ENCODE measurements at regions not wholly inside any gene's neighbourhood (a gene's known extent, or its start where the extent isn't known, plus 50 kb on each side); places are given as distances from the start of the nearest gene placed in this dataset.

DNA sequence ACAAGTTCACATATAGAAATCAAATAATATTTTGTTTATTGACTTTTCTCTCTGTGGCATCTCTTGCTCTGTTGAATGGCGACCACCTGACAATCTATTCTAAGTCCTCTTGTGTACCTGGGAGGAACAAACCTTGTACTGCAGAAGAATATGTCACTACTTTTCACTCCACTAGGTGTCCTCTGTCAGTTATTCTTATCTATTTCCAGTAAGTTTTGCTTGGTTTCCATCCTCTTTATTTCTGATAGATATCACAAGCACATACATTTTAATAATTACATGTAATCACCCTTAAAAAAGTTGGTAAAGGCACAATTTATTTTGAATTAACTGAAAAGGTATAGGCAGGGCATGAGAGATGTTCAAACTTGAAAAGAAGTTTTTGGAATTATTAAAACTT, 238.4 kb downstream of the SNCA start:
- peak; percentile 14 for DNase-seq

DNA sequence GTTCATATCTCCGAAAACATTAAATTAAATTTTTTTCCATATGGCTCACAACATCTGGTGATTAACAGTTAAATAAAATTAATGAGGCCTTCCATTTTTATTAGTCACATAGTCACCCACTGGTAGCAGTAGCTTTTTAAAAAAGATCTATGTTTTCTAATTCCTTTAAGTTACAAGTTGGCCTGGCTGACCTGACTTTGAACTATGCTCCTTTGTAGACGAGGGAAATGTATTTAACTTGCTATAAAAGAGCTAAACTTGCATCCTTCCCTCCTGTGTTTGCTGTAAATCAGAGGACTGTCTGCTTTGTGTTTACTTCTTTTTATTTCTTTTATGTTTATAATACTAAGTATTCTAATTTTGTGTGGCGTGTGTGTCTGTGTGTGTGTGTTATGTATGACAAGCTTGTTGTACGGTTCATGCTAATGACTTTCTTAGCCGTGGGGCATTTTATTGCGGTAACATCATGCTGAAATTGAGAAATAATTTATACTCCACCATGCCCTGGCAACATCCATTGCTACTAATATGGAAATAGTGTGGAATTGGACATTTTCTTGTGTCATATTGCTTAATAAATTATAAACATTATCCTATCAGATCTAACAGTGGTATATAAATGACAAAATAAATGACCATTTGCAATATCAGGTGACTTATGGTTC, 241.7 kb downstream of the SNCA start:
- no peak for DNase-seq

DNA sequence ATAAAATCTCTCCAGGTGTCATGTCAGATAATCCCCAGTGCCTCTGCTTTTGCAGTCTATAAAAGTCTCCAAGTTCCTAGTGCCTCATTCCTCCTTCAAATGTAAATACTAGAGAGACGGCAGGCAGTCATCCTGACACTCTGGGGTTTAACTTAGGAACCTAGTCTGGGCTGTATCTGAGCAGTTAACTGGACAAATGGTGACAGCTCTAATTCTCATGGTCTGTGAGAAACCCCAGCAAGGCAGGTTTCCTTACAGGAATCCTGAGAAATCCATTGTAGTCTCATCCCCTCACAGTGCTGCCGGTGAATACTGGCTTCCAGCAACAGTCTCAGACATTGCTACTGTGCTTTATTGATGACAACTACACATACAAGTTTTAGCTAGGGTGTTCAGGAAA, 246.8 kb downstream of the SNCA start:
- DNase-seq, result no peak

DNA sequence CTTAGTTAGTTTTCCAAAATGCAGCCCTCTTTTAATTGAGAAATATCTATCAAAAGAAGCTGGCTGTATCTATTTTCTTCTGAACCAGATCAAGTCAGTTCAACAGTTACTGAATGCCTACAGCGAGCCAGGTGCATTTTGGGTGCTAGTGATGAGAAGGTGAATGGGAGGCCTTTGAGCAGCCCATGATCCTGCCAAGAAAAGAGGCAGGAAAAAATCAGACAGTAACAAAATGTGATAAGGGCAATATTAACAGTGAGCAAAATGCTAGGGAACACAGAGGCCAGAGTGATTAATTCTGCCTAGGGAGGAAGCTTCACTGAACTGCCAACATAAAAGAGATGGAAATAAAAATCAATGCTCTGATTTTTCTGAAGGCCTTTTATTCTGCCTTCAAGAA, 248.5 kb downstream of the SNCA start:
- no peak for DNase-seq

DNA sequence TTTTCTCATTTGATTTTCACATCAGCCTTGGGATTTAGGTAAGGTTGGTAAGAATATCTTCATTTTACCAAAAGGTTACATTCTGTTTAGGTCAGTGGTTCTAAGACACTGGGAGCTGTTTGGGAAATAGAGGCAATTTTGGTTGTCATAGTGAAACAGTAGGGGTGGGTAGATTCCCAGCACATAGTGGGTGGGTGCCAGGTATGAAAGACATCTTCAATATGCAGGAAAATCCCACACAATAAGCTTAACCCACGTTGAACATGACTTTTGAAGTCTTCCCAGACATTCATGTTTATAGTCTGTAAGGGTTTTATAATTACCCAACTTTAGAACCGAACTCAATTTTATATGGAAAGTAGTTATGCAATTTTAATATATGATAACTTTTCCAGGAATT, 249.6 kb downstream of the SNCA start:
- DNase-seq, result no peak

DNA sequence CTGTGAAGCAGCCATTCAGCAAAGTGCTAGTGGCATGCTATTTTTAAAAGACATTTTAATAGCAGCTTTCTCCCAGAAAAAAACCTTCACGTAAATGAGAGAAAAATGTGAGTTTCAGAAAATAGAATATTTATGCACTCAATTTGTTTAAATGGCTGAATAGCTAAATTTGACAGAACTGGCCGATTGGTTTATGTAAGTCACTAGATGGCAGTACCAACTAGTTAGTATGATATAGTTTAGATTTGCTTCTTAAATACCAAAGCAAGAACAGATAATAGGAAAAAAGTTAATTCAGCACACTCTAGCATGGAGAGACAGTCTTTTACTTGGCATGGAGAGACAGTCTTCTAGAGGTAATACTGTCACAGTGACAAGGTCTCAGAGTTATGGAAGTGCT, 250.1 kb downstream of the SNCA start:
- DNase-seq, result peak; percentile 21

DNA sequence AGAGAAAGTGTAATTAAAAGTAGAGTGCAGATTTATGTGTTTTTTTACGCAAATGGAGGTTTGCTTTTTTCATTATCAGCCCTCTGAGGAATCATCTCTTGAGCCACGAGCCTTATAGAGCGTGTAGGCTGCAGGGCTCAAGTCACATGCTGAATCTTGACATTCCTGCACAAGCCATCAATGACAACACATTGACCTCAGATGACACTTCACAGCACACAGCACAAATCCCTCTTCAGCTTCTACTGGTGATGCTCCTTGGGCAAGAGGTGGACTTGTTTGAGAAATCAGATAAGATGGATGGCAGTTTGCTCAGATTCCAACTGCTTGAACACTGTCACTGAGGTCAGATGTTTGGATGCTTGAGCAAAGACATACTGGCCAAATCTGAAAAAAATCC, 250.6 kb downstream of the SNCA start:
- no peak for DNase-seq

DNA sequence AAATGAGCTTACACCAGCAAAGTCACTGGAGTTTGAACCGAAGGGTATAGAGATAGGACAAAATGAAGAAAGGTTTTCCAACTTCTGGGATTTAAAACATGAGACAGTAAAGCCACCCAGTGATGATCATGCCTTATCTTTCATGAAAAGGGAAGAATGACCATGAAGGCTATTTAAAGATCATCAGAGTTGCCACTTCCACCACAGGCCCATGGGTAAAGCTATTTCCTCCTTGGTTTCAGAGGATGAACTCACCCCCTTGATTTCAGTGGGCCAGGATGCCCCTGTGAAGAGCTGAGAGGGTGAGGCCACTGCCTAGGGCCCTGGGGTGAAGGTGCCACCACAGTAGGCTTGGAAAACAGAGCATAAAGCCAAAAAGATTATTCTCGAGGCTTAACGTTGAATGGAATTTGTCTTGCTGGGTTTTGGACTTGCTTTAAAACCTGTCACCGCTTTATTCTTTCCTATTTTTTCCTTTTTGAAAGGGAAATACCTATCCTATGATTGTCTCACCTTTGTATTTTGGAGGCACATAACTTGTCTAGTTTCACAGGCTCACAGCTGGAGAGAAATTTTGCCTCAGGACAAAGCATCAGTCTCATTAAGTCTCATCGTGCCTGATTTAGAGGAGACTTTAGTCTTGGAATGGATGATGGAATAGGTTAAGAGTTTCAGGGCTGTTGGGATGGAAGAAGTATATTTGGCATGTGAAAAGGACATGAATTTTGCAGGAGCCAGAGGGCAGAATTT, 254.0 kb downstream of the SNCA start:
- DNase-seq, result no peak

DNA sequence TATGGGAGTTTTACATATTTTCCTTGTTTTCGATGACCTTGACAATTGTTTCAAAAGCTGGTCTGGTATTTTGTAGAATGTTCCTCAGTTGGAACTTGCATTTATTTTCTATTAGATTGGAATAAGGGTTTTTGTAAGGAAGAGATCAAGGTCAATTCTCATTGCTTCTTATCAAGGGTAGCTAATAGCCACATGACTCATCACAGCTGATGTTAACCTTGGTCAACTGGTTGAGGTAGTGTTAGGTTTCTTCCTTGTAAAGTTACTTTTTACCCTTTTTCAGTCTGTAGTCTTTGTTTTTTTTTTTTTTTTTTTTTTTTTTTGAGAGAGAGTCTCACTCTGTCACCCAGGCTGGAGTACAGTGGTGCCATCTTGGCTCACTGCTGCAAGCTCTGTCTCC, 257.2 kb downstream of the SNCA start:
- no peak for DNase-seq

DNA sequence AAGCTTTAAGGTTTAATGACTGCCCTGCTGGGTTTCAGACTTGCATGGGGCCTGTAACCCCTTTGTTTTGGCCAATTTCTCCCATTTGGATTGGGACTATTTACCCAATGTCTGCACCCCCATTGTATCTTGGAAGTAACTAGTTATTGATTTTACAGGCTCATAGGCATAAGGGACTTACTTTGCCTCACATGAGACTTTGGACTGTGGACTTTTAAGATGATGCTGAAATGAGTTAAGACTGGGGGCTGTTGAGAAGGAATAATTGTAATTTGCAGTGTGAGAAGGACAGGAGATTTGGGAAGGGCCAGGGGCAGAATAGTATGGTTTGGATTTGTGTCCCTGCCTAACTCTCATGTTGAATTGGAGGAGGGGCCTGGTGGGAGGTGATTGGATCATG, 260.7 kb downstream of the SNCA start:
- DNase-seq, result no peak

DNA sequence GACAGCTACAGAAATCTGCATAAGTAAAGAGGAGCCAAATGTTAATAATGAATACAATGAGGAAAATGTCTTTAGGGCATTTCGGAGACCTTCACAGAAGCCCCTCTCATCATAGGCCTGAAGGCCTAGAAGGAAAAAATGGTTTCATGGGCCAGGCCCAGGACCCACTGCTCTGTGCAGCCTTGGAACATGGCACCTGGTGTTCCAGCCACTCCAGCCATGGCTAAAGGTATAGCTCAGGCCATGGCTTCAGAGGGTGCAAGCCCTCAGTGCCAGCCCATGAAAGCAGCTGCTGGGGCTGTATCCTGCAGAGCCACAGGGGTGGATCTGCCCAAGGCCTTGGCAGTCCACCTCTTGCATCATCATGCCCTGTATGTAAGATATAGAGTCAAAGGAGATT, 261.1 kb downstream of the SNCA start:
- DNase-seq, result no peak

DNA sequence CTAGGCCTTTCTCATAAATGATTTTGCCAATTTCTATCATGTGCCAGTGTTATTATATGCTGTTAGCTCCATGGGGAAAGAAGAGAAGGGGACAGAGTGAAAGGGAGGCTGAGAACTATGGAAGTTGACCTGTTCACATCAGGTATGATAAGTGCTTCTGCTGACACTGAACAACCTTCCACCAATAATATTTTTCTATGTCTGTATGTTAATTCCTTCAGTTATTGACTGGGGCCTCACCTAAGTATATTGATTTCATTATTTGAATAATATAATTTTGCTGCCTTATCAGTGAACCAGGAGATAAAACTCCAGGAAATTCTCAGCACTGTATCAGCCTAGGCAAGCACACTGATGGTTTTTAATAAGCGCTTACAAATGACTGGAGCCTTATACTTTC, 262.8 kb downstream of the SNCA start:
- DNase-seq, result no peak

DNA sequence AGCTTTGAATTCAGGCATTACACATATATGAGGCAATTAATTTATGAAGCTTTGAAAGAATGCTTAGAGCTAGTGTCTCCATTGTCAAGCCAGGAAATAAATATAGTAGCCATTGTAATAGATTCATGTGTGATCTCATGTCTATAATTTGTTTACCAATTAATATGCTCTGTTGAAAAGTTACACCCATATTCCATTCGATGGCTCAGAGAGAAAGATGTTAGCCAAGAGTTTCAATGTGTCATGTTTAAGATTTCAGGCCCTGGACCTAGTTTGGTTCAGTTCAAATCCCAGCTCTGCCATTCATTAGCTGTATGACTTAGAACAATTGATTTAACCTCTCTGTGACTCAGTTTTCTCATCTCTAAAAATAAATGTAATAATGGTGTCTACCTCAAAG, 263.3 kb downstream of the SNCA start:
- DNase-seq, result no peak

DNA sequence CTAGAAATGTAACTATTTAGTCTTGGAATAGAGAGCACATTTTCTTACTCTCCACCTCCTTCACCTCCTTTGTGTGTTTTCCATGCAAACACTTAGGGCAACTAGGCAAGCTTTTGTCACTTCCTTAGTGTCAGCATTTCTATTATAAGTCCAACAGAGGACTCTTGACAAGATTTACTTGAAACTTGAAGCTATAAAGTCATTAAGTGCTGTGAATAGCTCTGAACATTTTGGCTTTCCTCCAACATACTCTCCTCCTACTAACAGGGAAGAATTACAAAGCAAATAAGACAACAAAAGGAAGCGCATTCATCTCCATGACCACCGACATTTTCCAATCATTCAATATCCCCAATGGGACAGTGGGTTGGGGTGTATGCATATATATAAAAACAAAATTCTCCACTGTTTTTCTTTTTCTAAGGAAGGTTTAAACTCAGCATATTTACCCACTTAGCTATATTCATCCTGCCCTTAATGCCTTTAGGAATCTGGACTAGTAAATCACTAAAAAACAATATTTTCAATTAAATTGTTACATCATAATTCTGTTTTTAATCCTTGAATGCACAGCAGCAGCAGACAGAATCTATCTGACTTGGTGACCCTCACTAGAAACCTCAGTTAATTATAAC, 264.6 kb downstream of the SNCA start:
- DNase-seq, result peak; percentile 89

DNA sequence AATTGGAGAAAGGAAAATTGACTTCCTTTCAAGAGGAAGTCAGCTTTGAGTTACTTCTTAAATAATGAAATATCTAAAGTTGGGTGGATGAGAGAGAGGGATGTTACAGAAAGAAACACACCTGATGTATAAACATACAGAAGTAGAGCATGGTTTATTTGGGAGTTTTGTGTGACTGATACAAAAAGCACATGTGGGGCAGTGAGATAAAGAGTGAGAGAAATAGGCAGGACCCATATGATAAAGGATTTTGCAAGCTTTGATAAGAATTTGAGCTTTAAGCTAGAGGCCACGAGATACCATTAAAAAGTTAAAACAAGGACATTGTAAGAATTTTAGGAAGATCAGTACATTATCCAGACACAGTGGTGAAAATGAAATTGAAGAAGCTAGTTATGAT, 263.3 kb upstream of the GPRIN3 start:
- DNase-seq, result no peak

DNA sequence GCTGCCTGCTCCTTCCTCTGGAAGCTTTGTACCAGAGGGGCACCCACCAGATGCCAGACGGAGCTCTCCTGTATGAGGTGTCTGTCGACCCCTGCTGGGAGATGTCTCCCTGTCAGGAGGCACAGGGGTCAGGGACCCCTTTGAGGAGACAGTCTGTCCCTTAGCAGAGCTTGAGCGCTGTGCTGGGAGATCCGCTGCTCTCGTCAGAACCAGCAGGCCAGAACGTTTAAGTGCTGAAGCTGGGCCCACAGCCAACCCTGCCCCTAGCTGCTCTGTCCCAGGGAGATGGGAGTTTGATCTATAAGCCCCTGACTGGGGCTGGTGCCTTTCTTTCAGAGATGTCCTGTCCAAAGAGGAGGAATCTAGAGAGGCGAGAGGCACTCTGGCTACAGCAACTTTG, 260.3 kb upstream of the GPRIN3 start:
- no peak for DNase-seq

DNA sequence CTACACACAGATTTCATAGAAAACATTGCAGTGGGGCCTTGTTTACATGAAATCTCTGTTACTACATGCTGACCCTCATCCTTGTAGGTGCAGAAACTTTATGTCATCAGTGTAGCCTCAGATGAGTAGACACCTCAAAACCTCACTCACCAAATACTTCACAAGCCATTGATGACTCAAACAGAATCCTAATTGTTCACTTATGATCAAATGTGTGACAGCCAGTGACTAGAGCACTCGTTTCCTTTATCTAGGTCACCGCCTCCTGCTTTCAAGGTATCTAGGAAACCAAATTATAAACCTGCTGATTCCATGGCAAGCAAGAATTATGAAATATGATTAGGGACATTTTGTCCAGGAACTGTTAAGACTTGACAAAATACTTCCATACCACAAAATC, 255.8 kb upstream of the GPRIN3 start:
- DNase-seq, result no peak

DNA sequence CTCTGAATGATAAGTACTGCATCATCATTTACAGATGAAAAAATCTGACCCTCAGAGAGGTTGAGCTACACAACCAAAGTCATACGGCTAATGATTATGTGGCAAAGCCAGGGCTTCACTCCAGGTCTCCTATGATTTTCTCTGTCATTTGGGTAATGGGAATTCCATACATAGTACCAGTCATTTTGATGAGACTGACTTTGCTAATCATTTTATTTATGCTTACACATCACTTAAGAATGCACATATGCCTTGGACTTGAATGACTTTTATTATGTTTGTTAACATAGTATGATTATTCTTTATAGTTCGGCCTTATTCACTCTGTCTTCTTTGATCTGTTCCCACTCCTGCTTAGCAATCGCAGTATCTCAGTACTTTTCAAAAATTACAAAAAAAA, 255.1 kb upstream of the GPRIN3 start:
- DNase-seq, result no peak

DNA sequence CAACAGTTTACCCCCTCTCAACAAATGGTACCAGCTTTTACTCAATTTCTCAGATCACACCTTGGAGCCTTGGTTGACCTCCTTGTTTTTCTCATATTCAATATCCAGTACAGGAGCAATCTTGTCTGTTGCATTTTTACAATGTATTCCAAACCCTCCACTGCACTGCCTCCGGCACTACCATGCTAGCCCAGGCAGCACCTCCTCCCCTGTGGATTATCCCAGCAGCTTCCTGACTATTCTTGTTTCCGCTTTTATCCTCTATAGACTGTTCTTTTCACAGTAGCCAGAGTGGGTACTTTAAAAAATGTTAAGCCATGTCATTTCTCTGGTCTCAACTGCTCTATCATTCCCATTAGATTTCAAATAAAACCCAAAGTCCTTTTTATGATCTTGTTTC, 253.4 kb upstream of the GPRIN3 start:
- DNase-seq, result no peak

DNA sequence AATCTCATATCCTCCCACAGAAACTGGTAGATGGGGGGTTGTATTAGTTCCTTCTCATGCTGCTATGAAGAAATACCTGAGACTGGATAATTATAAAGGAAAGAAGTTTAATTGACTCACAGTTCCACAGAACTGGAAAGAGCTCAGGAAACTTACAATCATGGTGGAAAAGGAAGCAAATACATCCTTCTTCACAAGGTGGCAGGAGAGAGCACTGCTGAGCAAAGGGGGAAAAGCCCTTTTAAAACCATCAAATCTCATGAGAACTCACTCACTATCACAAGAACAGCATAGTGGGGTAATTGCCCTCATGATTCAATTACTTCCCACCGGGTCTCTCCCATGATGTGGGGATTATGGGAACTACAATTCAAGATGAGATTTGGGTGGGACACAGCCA, 250.5 kb upstream of the GPRIN3 start:
- DNase-seq, result no peak

DNA sequence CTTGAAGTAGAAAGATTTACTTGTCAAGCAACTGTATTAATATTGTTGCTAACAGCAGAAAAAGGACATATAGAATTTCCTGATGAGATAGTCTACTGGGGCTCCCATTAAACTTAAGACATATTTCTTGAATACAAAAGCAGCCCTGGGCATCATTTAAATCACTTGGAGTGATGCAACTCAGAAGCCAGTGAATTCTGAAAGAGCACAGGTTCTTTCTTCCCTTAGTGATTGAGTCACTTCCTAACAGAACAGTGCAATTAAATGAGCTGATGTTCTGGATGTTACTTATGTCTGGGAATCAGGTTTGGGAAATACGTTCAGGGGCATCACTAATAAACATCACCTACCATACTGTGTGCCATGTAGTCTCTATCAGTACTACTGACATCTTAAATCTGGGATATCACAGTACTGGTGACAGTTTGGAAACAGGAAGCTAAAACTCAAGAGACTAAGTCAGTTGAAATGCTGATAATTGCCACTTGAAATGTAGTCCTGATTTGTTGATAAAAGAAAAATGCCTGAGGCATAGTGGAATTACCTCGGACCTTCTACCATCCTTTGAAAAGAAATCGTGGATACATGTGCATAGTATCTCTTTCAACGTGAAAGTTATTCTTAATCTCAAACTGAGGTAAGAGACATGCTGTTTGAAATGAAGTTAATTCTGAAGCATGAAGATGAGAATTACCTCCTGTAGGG, 249.2 kb upstream of the GPRIN3 start:
- DNase-seq, result no peak

DNA sequence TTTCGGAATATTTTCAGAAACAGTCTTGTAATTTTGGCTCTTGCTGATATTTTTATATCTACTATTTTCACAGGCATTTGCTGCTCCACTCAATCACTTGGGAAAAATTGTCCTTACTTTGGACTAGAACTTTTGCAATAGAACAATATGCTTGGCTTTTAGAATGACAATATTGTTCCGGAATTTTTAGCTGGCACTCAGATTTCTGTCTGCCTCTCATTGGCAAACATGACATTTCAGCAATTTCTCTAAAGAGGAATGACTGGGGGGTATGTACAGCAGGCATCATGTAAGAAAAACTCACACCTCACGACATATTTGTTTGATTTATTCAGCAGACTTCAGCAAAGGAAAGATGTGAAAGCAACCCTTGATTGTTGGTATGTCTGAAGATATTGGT, 243.6 kb upstream of the GPRIN3 start:
- no peak for DNase-seq

DNA sequence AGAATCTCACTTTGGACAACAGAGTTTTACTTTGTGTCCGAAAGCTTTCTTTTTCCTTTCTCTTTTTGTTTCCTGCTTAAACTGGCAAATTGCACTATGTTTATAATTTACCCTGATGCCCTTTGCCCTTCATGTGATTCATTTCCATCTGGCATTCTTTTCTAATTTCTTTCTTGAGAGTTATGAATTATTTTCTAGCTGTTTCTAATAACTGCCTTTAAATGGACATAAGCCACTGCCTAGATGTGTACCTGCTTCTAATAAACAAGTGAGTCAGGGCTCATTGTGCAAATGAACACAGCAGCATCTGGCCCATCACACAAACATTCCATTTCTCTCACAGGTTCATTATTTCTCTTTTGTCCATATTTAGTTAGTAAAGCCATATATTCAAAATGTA, 242.3 kb upstream of the GPRIN3 start:
- no peak for DNase-seq

DNA sequence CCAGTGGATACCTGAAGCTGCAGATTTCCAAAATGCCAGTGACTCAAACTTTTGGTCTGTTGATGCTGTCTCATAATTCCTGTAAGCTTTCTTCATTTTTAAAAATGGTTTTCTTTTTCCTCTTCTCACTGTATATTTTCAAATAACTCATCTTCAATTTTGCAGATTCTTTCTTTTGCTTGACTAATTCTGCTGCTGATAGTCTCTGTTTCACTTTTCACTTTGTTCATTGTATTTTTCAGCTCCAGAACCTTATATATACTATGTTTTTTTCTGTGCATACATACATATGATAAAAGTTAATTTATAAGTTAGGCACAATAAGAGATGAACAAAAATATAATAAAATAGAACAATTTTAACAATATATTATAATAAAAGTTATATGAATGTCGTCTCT, 237.7 kb upstream of the GPRIN3 start:
- DNase-seq, result no peak

All from DMS153 (cell line).